Activated CD8-positive, alpha-beta memory T cell treated with anti-CD3 and anti-CD28 coated beads for 36 hours (primary cell): ENCODE measurements at regions not wholly inside any gene's neighbourhood (a gene's known extent, or its start where the extent isn't known, plus 50 kb on each side); places are given as distances from the start of the nearest gene placed in this dataset.

Experiments
- CTCF ChIA-PET: fragments of 350-600 bp; sonication (Branson Sonifier 250); formaldehyde crosslinking; loops from one replicate; lab custom pipeline; 2021; ENCODE audit warnings: antibody characterized with exemption; lab: Charles Lee
- POLR2A ChIA-PET: fragments of 350-600 bp; sonication (Branson Sonifier 250); formaldehyde crosslinking; loops from one replicate; lab custom pipeline; 2021; ENCODE audit warnings: antibody characterized with exemption; lab: Charles Lee

DNA sequence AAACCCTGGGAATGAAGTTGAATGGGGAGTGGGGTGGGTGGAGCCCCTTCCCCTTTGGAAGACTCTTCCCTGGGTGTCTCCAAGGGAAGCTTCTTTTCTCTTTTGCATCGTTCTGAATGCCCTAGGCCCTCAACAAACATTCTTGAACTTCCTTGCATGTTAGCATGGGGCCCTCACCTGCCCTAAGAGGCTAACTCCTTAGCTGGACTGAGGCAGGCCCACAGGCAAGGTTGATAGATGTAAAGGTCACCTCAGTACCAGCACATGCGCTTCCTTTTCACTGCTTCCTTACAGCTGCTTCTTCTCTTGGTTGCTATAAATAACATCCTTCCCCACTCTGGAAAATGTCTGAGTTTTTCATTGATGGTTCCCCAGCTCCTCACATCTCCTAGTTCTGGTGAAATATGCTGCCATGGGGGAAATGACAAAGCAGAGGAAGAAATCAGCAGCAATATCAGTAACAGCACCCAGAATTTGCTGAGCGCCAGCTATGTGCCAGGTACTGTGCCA lies 160.6 kb upstream of the FRMD6 start:
- POLR2A ChIA-PET = no interaction called here
- CTCF ChIA-PET = interaction anchor here (1.3 kb wide), 1 partner anchor 13 kb away, joined by 3 read pairs; no protein-coding TSS in a partner anchor

DNA sequence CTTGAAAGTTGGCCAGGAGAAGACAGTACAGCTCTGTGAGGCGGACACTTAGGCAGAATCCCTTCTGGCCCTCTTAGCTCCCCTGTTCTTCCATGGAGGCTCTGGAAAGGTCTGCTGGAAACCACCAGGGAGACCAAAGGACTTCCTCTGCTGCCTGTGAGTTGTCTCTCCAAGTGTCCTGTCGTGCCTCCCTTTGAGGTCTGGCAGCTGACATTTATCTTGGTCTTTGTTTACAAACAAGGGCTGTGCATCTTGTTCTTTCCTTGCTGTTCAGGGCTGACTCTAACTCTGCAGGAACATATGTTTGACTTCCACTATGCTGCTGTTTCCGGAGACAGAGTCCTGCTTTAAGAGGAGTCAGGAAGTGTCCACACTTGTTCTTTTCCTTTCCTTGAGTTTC lies 159.9 kb upstream of the FRMD6 start:
- ChIA-PET CTCF (interaction anchor here (1.3 kb wide), 1 partner anchor 12 kb away, joined by 3 read pairs; no protein-coding TSS in a partner anchor), POLR2A (no interaction called here)

DNA sequence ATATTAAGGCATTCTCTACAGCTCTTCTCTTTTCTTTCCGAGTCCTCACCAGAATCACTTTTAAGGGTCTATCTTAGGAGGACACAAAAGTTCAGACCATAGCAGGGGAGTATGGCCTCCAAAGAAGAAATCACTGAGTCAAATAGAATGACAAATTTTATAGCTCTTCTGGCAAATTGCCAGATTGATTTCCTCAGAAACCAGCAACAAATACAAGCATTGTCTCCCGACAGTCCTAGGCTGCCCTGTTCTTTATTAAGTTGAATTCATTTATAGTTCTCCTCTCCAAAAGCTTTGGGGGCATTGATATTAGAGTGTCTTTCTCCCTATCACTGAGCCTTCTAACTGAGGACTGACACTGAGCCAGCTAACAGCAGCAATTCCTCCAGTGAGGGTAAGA lies 156.4 kb upstream of the FRMD6 start:
- CTCF ChIA-PET = no interaction called here

DNA sequence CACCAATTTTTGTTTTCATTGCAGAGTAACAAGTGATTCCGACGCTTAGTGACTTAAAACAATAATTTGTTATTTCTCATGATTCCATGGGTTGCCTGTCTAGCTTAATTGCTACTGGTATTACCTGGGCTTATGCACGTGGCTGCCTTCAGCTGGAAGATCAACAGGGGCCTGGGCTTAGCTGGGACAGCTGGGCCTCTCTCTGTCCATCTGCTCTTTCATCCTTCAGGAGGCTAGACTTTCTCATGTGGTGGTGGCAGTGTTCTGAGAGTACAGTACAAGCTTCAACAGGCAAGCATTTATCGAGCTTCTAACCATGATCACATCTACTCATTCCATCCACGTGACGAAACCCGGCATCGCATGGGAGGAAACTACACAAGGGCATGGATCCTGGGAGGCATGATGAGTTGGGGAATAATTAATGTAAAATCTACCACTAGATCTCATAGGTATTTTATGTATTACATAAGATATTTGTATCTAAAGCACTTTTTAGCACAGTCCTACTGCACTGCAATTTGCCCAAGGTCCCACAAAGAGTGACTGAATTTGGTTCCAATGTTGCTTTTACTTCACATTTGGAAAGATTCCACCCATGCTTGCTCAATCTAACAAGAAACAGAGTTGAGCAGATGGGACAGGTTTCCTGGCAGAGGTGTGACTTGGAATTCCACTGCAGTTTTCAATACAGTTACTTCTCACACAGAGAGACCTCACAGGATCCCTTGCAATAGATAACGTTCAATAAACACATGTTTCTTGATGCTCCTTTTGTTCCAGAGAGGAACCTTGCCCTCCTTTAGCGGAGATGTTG lies 153.1 kb upstream of the FRMD6 start:
- CTCF ChIA-PET = no interaction called here
- POLR2A ChIA-PET = no interaction called here

More for the DNA sequence above, 156.4 kb upstream of the FRMD6 start:
- POLR2A ChIA-PET = no interaction called here

DNA sequence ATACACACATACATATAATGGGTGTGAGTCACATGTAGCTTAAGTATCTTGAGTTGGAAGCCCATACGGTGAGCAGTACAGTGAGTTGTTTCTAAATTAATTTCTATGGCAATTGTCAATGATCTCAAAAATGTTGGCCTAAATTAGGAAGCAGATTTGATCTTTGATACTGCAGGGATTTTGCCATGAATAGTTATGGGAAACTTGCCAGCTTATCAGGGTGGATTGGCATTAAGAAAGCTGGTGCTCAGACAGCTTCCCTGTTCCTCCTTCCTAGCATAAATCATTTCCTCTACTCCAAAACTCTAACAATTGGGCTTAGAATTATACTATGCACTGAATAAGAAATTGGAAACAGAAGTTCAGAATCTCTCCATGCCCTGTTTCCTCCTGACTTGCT lies 150.9 kb upstream of the FRMD6 start:
- CTCF ChIA-PET = no interaction called here
- POLR2A ChIA-PET = no interaction called here

DNA sequence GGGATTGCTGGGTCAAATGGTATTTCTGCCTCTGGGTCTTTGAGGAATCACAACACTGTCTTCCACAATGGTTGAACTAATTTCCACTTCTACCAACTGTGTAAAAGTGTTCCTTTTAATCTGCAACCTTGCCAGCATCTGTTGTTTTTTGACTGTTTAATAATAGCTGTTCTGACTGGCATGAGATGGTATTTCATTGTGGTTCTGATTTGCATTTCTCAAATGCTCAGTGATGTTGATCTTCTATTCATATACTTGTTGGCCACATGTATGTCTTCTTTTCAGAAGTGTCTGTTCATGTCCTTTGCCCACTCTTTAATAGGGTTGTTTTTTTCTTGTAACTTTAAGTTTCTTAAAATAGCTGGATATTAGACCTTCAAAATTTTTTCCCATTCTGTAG lies 150.0 kb upstream of the FRMD6 start:
- ChIA-PET POLR2A (no interaction called here), CTCF (no interaction called here)

DNA sequence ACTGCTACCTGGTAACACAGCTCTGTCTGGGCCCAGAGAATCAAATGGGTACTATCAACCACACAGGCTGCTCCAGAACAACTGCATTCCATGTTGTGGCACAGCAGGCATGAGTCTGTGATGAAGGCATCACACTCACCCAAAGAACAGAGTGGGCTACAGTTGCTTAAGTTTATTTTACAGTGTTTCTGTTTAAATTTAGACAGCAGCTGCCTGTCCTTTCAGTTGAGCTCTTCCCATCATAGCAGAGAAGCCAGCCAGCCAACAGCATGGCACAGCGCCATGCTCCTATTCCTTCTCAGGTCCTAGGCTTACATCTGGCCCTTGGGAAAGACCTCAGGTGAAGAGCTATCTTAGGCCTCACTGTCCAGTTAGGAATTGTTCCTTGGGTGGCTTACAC lies 147.0 kb upstream of the FRMD6 start:
- ChIA-PET POLR2A (no interaction called here), CTCF (interaction anchor here (1.5 kb wide), 1 partner anchor 13 kb away, joined by 3 read pairs; no protein-coding TSS in a partner anchor)

DNA sequence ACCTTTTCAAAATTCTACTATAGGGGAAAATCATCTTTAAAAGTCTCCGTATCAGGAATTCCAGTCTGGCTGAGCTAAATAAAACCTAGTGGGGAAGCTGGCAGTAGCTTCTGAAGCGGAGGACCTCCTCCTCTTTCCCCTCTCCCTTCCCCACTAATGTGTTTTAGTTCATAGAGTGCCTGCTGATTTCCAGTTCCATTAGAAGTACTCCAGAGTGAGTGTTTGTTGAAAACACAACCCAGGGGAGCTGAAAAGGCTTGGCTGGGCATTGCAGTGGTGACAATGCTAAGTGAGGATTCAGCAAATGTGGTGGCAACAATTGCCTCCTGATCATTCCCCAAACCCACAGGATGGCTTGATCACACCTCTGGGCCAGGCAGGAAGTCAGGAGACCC lies 144.2 kb upstream of the FRMD6 start:
- POLR2A ChIA-PET = no interaction called here
- CTCF ChIA-PET = interaction anchor here (1.6 kb wide), 1 partner anchor 138 kb away, joined by 3 read pairs; no protein-coding TSS in a partner anchor

DNA sequence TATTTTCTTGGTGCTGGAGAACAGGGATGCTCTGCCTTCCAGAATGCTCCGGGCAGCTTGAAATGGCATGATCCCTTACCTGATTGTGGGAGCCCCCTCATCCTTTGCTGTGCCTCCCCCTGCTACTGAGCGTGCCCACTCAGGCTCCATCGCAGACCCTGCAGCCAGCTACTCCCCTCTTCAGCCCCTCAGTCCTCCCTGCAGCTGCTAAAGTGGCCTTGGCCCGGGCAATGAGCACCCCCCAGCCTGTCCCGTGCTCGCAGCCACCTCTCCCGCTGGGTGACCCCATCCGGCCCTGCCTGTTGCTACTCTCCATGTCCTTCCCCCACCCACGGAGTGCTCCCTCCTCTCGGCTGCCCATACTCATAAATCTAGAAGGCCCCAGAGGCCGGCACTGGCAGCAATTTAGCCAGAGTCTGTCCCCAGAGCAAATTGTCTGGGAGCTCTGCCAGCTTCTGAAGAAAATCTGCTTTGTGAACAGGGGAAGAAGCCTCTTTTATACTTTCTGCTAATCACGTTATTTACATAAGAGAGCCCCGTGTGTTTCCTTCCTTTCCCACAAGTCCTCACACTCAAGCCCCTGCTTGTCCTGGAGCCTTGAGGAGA lies 143.7 kb upstream of the FRMD6 start:
- POLR2A ChIA-PET = no interaction called here
- CTCF ChIA-PET = interaction anchor here (1.6 kb wide), 1 partner anchor 138 kb away, joined by 3 read pairs; no protein-coding TSS in a partner anchor

DNA sequence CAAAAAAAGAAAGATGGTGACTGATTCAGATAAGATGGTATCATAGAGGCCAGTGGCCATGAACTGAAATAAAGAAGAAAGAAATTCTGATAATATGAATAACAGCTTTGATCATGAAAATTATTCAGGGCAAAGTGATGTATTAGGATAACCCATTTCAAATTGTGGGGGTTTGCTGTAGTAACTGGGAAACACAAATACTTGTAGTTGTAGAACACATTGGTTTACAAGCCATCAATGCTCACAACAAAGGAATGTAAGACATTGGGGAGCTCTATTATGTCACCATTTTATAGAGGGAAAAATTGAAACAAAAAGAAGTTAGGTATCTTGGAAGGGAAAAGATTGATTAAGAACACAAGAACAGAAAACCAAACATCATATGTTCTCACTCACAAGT lies 140.4 kb upstream of the FRMD6 start:
- POLR2A ChIA-PET = no interaction called here

DNA sequence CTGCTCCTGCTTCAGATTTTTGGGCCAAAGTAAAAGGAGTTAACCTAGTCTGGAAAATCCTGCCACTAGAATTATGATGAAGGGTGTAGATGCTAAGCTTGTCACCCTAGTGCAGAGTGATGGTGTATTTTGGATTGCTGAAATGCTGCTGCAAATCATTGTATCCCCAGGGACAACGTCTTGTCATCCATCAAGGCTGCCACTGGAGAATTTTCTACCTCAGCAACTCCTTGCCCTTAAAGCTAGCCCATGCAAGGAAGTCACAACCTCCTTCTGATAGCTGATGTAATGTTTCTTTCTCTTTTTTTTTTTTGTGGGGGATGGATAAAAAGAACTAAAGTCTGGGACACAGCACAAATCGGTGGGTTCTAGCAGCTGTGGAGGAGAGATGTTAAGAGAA lies 139.4 kb upstream of the FRMD6 start:
- CTCF ChIA-PET = no interaction called here
- POLR2A ChIA-PET = no interaction called here

More for the DNA sequence above, 140.4 kb upstream of the FRMD6 start:
- CTCF ChIA-PET = no interaction called here

DNA sequence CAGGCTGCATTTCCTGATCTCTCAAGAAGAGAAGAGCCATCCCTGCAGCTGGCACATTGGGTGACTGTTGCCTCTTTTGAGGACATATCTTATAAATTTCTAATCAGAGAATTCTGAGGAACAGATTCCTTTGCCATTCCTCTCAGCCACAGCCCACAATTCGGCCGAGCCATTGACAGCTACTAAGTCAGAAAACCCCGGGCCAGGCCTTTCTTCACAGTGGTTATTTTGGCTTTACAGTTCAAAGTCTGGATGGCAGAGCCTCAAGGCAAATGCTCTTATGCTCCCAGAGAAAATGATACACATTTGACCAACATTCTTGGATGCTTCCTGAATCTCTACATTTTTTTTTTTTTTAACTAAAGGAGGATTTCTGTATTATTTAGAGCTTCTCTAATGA lies 138.4 kb upstream of the FRMD6 start:
- POLR2A ChIA-PET = no interaction called here
- CTCF ChIA-PET = no interaction called here

DNA sequence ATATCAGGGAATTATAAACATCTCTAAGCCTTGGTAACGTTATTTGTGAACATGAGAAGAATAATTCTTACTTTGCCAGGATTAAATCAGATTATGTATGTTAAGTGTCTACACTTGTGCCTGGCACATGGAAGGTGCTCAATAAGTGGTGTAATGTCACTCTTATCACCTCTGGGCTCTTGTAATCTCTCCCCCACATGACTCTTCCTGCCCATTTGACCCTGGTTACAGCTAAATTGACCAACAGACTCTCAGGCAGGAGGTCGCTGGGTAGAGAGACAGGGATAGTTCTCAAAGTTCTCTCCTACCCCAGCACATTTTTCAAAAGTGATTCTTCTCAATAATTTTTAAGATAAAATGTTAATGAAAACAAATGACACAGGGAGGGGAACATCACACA lies 137.8 kb upstream of the FRMD6 start:
- POLR2A ChIA-PET = no interaction called here
- CTCF ChIA-PET = no interaction called here

DNA sequence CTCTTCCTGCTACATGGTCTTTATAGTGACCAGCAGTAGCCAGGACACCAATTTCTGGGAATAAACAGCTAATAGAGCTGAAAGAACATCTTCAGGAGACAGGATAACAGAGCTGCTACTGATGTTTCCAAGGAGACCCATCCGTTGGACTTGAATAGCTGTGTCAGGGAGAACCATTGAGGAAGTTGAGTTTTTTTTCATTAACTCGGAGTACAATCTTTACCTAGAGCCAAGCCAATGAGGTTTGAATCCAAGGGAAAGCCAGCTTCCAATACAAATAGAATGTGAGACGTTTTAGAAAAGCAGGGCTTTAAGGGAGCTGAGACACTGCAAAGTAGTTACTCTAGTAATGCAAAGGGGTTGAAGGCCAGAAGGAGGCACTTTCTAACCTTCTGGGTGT lies 136.1 kb upstream of the FRMD6 start:
- ChIA-PET CTCF (no interaction called here), POLR2A (no interaction called here)

DNA sequence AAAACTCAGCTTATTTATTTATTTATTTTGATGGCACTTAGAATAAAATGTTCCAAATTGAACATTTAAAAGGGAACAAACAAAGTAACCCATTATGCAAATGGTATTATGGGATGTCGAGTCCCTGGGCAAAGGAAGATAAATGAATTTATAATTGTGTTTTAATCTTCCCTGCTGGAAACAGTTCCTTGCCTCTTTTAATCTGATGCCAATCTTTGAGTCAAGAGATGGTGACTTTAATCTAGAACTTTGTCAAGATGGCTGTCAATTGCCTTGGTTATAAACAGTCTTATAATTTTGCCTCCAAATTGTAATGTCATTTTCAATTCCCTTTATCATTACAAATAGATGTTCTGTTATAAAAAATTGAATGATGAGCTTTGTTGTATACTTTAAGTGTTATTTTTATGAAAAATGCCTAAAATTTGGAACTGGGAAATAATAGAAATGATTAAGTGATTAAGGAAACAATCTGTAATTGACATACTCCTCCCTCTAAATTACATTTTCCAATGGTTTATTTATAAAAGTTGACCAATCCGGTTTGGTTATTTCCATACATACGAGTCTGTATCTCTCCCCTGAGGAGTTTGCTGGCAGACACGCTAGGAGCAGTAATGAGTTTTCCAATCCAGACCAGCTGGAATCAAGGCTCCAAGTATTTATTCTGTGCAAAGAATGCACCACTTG lies 134.9 kb upstream of the FRMD6 start:
- ChIA-PET CTCF (no interaction called here), POLR2A (no interaction called here)

DNA sequence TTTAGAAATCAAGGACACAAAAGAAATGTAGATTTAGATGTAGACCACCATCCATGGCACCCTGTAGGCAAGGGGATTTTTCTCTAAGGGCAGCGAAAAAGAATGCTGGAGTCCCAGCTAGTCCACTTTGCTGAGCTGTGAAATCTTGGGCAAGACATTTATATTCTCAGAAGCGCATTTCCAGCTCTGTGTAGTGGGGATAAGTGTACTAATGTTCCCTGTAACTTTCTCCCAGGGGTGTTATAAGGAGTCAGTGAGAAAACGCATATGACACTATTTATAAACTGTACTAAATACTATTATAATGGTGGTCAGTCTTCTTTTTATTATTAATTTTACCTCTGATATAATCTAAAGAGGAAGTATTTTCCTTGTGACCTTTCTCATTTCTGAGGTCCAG lies 133.4 kb upstream of the FRMD6 start:
- ChIA-PET CTCF (no interaction called here), POLR2A (no interaction called here)

DNA sequence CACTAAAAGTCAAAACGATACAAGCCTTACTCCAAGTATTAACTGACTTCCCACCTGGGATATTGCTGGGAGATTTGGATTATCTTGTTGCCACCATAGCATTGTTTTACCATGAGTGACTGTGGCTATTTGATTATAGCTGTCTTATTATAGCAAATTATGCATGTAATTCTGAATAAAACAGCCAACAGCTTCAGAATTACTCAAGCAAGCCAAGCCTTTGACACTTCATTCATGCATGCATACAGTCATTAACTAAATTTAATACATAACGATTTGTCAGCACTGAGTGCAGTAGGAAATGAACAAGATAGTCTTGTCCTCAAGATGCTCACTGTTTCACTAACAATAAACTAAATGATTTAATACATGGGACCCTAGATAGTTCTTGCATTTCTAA lies 133.0 kb upstream of the FRMD6 start:
- ChIA-PET CTCF (no interaction called here), POLR2A (no interaction called here)

DNA sequence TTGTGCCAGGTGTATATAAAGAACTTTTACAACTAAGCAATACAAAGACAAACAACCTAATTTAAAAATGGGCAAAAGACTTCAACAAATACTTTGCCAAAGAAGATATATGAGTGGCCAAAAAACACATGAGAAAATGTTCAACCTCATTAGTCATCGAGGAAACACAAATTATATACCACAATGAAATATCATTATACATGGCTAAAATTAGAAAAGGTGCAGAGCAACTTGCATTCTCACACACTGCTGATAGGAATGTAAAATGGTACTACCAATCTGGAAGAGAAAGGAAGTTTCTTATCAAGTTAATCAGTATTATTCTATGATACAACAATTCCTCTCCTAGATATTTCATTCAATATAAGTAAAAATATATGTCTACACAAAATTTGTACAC lies 131.6 kb upstream of the FRMD6 start:
- CTCF ChIA-PET = no interaction called here
- POLR2A ChIA-PET = no interaction called here

DNA sequence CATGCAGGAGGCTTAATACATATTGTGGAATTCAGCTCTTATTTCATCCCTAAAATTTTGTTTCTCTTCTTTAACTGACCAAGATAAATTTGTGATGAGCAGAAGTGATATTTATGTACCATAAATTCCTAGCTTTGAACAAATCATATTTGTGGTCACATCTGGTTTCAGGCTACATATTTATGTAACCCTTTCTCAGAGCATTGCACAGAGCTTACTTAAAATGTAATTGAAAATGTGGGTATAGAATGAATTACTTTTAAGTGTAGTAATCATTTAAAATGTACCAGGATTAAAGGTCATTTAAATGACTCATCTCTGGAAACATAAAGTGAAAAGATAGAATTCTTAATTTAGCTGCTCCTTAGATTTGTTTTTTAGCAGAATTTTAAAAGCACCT lies 129.9 kb upstream of the FRMD6 start:
- ChIA-PET POLR2A (no interaction called here), CTCF (no interaction called here)

DNA sequence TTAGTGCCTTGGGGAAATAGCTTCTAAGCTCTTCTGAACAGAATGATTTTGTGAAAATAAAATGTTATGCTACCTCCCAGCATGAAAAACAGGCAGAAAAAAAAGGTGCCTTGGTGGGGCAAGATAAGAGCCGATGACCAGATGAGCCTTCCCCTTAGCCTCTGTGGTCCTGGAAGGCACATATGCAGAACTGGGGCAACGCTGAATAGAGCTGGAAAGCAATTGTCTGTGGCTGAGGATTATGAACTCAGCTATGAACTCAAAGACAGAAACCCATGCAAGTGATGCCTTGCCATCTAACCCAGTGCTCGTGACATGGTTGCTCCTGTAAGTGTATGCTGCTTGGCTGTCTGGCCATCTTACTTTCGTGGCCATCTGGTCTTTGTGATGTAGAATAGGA lies 128.5 kb upstream of the FRMD6 start:
- ChIA-PET POLR2A (no interaction called here), CTCF (no interaction called here)
